GM19023 (cell line): ENCODE measurements at regions not wholly inside any gene's neighbourhood (a gene's known extent, or its start where the extent isn't known, plus 50 kb on each side); places are given as distances from the start of the nearest gene placed in this dataset.
"Not testable (repeated sequence)": the region's sequence is repeated elsewhere in the genome, so short reads cannot be mapped to it uniquely, and the experiment has no call there.

ENCODE experiments used
- ATAC-seq: cut with Tn5 transposase; IDR thresholded peaks from one replicate; pipeline ENCODE4 v1.9.1; 2021; ENCODE audit warnings: mild to moderate bottlenecking, moderate library complexity; ENCODE audit not compliant: unreplicated experiment

- ATAC-seq: no peak
Measured at GRCh38 chr2:12467303-12467702, 249.4 kb upstream of the TRIB2 start.

- ATAC-seq: no peak
Measured at GRCh38 chr2:12469141-12469561, 247.6 kb upstream of the TRIB2 start.

DNA sequence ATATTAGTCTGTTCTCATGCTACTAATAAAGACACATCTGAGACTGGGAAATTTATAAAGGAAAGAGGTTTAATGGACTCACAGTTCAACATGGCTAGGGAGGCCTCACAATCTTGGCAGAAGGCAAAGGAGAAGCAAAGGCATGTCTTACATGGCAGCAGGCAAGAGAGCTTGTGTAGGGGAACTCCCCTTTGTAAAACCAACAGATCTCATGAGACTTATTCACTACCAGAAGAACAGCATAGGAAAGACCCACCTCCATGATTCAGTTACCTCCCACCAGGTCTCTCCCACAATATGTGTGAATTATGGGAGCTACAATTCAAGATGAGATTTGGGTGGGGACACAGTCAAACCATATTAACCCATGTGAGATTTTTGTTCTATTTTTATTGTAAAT is 244.5 kb upstream of the TRIB2 start:
- not testable (repeated sequence) for ATAC-seq

DNA sequence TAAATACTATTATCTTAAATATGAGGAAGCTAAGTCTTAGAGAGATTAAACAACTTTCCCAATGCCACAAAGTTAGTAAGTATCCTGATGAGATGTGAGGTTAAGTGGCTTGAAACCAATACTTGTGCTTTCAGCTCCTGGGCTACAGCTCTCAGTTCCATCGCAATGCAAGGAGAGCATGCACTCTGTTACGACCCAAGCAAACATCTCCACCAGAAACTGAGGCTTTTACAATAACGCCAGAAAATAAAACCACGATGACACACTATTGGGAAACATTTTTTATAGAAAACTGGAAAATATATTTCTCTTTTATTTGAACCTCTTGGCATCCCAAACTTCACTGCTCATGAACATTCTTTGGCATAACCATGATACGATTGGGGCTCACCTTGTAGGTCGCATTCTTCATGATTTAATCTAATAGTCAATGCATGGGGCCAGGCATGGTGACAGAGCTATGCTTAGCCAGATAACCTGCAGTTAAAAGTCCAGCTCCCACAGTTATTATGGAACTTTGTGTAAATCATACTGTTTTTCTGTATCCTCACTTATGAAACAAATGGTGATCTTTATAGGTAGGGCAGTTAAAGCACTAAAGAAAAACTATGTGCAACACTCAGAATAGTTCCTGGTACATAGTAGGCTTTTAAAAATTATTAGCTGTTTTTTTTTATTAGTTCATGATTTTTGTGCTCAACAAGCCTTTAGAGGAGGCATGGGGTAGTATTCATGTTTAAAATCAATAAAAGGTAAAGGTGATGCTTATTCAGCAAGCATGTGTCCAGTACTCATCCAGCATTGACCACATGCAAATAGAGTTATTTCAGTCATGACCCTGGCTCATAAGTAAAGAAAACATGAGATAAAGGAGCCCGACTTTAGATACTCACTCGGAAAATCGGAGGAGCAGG is 238.3 kb upstream of the TRIB2 start:
- no peak for ATAC-seq

GRCh38 chr2:12479065-12479601 is 237.6 kb upstream of the TRIB2 start:
- ATAC-seq: no peak

GRCh38 chr2:12484536-12485115 is 232.1 kb upstream of the TRIB2 start:
- ATAC-seq: no peak

- peak; percentile 65 for ATAC-seq
Measured at GRCh38 chr2:12486205-12487118, 230.3 kb upstream of the TRIB2 start.

- ATAC-seq: no peak
Measured at GRCh38 chr2:12487253-12488004, 229.3 kb upstream of the TRIB2 start.

- no peak for ATAC-seq
Measured at GRCh38 chr2:12488352-12489318, 228.1 kb upstream of the TRIB2 start.

DNA sequence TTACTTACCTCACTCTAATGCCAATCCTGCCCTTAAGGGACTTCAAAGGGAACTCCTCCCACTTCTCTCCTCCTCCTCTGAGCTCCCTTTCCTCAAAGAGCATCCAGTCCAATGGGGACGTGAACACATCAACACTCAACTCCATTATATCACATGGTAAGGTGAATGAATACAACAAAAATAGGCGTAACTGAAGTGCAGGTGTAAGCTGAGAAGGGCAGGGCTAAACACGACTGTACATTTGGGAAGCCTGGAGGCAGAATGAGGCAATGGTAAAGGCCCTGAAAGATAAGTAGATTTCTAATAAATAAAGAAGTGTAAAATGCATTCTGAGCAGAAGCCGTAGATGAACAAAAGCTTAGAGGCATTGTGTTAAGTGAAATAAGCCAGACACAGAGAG is 226.1 kb upstream of the TRIB2 start:
- no peak for ATAC-seq

GRCh38 chr2:12492360-12492759 is 224.4 kb upstream of the TRIB2 start:
- not testable (repeated sequence) for ATAC-seq

DNA sequence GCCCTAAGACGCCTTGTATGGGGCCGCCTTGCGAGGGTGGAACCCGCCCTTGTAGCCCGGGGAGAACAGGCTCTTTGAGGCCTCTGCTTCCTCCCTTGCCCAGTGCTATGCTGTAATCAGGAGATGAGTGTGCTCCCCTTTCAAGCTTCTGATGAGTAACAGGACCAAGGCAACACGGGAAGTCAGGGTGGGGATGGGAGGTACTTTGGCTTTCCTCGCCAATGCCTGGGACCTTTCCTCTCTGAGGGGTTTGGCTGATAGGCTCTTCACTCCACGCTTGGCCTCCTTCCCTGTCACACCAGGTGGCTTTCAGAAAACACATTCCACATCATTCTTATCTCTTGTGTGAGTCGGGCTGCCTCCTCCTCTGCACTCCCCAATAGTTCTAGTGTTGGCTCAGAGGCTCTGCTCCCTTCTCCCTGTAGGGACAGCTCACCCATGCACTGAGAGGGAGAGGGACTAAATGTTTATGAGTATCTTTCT is 223.7 kb upstream of the TRIB2 start:
- ATAC-seq: no peak

DNA sequence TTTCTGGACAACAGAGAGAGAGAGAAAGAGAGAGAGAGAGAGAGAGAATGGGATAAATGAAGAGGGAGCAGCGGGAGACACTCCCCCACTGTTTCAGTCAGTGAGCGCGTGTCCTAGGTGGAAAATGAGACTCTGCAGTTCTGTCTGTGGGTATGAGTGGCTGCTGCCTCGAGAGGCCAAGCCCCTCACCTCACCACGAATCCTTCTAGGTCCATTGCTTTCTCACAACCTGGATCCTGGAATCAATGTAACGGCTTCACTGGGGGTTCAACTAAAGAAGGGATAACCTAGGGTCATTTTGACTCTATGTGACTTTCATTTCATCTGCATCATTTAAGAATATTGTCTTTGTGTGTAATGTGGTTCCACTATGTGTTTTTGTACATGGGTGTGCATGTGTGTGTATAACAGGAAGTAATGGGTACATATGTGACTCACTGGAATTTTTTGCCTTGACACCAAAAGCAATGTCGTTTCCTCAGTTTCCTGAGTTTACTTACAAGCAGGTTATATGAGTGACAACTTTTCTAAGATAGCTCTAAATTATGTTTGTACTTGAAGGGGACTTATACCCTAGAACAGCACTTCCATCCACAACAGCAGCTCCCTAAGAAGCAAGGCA is 221.4 kb upstream of the TRIB2 start:
- ATAC-seq: no peak

DNA sequence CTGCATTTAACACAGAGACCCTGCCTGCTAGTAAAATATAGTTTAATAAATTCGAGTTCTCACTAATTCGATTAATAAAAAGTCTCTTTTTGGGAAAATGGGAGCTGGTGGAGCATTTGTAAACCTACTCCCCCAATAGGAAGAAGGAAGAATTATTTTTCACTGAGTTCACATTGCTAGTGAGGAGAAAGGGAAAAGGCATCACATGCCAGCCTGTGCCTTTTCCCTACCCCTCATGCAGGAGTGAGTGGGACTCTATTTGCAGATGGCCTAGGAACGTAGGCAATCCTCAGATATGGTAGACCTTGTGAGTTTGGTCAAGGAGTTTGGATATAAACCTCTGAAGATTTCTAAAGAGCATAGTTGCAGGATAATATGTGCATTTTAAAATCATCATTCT is 218.4 kb upstream of the TRIB2 start:
- no peak for ATAC-seq

GRCh38 chr2:12498704-12499103 is 218.0 kb upstream of the TRIB2 start:
- no peak for ATAC-seq

DNA sequence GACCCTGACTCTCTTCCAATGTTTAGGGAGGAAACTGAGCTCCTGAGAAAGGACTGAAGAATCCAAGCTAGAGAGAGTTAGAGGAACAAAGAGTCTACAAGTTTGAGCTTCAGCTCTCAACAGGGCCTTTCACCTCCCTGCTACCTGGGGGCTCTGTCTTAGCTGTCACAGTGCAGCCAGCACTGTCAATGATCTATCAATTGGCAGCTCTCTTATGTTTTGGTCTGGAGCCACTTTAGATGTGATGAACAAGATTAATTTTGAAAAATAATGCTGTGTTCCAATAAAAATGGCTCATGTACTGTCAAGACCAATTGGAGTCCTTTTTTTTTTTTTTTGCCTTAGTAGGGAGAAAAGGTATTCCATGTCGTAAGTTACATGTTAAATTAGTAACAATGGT is 215.8 kb upstream of the TRIB2 start:
- no peak for ATAC-seq

GRCh38 chr2:12501469-12502158 is 215.1 kb upstream of the TRIB2 start:
- ATAC-seq: peak; percentile 83

- ATAC-seq: no peak
Measured at GRCh38 chr2:12502759-12503158, 214.0 kb upstream of the TRIB2 start.
